ENCODE measurements at regions not wholly inside any gene's neighbourhood (a gene's known extent, or its start where the extent isn't known, plus 50 kb on each side); places are given as distances from the start of the nearest gene placed in this dataset.

DNA sequence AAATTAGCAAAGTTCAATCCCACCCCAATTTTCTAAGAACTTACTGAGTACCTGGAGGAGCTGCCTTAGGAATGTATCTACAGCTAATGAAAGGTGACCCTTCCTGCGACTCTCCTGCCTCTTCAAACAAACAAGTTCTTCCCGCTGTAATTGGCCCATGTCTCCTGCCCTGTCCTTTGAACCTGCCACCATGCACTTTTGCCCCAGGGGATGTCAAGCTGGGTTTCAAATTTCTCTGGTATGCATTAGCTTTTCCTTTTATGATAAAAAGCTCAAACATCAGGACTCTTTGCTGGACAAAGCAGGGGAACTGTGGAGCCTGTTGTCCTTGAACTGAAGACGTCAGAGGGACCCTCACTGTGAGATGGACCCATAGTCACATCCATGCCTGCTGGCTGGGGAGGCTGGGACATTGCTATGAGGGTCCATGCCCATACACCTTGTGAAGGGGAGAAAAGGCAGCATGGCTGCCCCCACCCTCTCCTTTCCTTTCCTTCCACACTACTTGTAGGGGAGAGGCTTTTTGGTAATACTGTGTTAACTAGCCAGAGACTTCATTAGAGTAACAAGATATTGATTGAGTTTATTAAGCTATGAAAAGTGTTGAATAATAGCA, 210.7 kb upstream of the COPS8 start:
- no peaks in the 10 kb centered on the region for H3K9me3 Mint-ChIP-seq (ENCODE audit: low read depth)
- ChIA-PET CTCF (interaction anchor here (1.1 kb wide), 1 partner anchor 181 kb away, joined by 5 read pairs; no protein-coding TSS in a partner anchor), POLR2A (no interaction called here)
- no peak overlapping the region for H3K4me3 Mint-ChIP-seq
- DNase-seq (no peak), ATAC-seq (no peak)
- H3K36me3 Mint-ChIP-seq (ENCODE audit: low read depth) = no peaks in the 10 kb centered on the region
- no peaks in the 10 kb centered on the region for H3K27me3 Mint-ChIP-seq
- intact Hi-C loops (cut with DNase I, micrococcal nuclease) = no loop called here
- peaks cover 5% of the 10 kb centered on the region for H3K4me1 Mint-ChIP-seq
- H3K27ac Mint-ChIP-seq = no peak overlapping the region

GRCh38 chr2:236875906-236876505, 209.7 kb upstream of the COPS8 start:
- no peak for DNase-seq
- CTCF ChIA-PET = interaction anchor here (1.1 kb wide), 1 partner anchor 180 kb away, joined by 5 read pairs; no protein-coding TSS in a partner anchor

DNA sequence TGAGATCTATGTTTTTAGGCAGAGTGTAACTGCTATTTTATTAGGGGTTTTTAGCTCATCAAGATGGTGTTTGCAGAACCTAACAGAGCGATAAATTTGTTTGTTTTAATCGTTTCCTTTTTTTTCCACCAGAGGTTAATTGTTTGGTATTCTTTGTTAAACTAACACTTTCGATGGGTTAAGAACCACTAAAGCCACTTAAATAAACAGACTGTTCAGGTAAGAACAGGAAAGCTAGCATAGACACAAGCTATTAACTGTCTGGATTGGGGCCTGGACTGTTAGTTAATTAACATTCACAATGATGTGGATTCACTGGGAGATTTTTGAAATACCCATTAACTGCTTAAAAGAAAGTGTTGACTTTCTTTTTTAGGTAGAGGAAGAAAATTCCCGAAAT, 209.0 kb upstream of the COPS8 start:
- Mint-ChIP-seq H3K4me3 (no peak overlapping the region), H3K36me3 (ENCODE audit: low read depth) (no peaks in the 10 kb centered on the region), H3K9me3 (ENCODE audit: low read depth) (no peaks in the 10 kb centered on the region), H3K27ac (no peak overlapping the region), H3K27me3 (no peaks in the 10 kb centered on the region), H3K4me1 (peaks cover 2% of the 10 kb centered on the region)
- ChIA-PET POLR2A (no interaction called here), CTCF (no interaction called here)
- ATAC-seq = no peak
- intact Hi-C loops (cut with DNase I, micrococcal nuclease) = no loop called here
- DNase-seq = no peak

More at GRCh38 chr2:236875906-236876505, 209.7 kb upstream of the COPS8 start:
- no peak overlapping the region for H3K27ac Mint-ChIP-seq
- no peaks in the 10 kb centered on the region for H3K27me3 Mint-ChIP-seq
- ATAC-seq = no peak
- intact Hi-C loops (cut with DNase I, micrococcal nuclease) = no loop called here
- H3K9me3 Mint-ChIP-seq (ENCODE audit: low read depth) = no peaks in the 10 kb centered on the region
- no peaks in the 10 kb centered on the region for H3K36me3 Mint-ChIP-seq (ENCODE audit: low read depth)
- POLR2A ChIA-PET = no interaction called here
- no peak overlapping the region for H3K4me3 Mint-ChIP-seq
- H3K4me1 Mint-ChIP-seq = peaks cover 5% of the 10 kb centered on the region

GRCh38 chr2:236877972-236878371, 207.7 kb upstream of the COPS8 start:
- intact Hi-C loops (cut with DNase I, micrococcal nuclease) = no loop called here
- Mint-ChIP-seq H3K27ac (no peak overlapping the region), H3K27me3 (no peaks in the 10 kb centered on the region), H3K4me3 (no peak overlapping the region), H3K4me1 (no peaks in the 10 kb centered on the region), H3K9me3 (ENCODE audit: low read depth) (no peaks in the 10 kb centered on the region), H3K36me3 (ENCODE audit: low read depth) (no peaks in the 10 kb centered on the region)
- DNase-seq = no peak
- ChIA-PET CTCF (no interaction called here), POLR2A (no interaction called here)
- ATAC-seq = no peak

- POLR2A ChIA-PET = no interaction called here
- intact Hi-C loops (cut with DNase I, micrococcal nuclease) = no loop called here
- Mint-ChIP-seq H3K4me1 (no peaks in the 10 kb centered on the region), H3K27ac (no peak overlapping the region), H3K9me3 (ENCODE audit: low read depth) (no peaks in the 10 kb centered on the region), H3K4me3 (no peak overlapping the region), H3K27me3 (no peaks in the 10 kb centered on the region), H3K36me3 (ENCODE audit: low read depth) (no peaks in the 10 kb centered on the region)
- ATAC-seq (no peak), DNase-seq (no peak)
- CTCF ChIA-PET = no interaction called here
Observed at GRCh38 chr2:236879416-236879963, 206.2 kb upstream of the COPS8 start.

DNA sequence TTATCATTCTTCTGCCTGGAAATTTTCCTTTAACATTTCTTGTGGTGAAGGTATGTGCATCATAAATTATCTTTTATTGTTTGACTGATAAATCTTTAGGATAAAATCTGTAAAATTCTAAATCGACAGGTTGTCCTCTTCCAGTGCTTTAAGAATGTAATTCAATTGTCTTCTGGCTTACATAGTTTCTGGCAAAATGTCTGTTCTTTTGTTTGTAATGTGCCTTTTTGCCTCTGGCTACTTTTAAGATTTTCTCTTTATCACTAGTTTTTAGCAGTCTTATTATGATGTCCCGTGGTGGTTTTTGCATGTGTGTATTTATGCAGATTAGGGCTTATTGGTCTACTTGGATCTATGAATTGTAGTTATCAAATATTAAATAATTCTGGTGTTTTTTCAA, 203.6 kb upstream of the COPS8 start:
- no peak for DNase-seq
- ChIA-PET CTCF (no interaction called here), POLR2A (no interaction called here)
- H3K36me3 Mint-ChIP-seq (ENCODE audit: low read depth) = no peaks in the 10 kb centered on the region
- H3K27me3 Mint-ChIP-seq = peaks cover 1% of the 10 kb centered on the region
- intact Hi-C loops (cut with DNase I, micrococcal nuclease) = no loop called here
- H3K9me3 Mint-ChIP-seq (ENCODE audit: low read depth) = no peaks in the 10 kb centered on the region
- no peak for ATAC-seq
- H3K4me1 Mint-ChIP-seq = no peaks in the 10 kb centered on the region
- no peak overlapping the region for H3K4me3 Mint-ChIP-seq
- no peak overlapping the region for H3K27ac Mint-ChIP-seq

DNA sequence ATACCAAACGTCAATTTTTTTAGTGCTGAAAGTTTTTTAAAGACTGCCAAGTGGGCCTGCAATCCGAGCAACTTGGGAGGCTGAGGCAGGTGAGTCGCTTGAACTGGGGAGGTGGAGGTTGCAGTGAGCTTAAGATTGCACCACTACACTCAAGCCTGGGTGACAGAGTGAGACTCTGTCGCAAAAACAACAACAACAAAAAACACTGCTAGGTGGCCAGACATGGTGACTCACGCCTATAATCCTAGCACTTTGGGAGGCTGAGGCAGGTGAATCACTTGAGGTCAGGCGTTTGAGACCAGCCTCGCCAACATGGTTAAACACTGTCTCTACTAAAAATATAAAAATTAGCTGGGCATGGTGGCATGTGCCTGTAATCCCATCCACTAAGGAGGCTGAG, 202.8 kb upstream of the COPS8 start:
- no peak for DNase-seq
- Mint-ChIP-seq H3K27ac (no peak overlapping the region), H3K27me3 (peaks cover 1% of the 10 kb centered on the region), H3K36me3 (ENCODE audit: low read depth) (no peaks in the 10 kb centered on the region), H3K9me3 (ENCODE audit: low read depth) (no peaks in the 10 kb centered on the region), H3K4me1 (no peaks in the 10 kb centered on the region), H3K4me3 (no peak overlapping the region)
- ChIA-PET CTCF (interaction anchor here (1.1 kb wide), 1 partner anchor 40 kb away, joined by 3 read pairs; no protein-coding TSS in a partner anchor), POLR2A (no interaction called here)
- ATAC-seq = no peak
- intact Hi-C loops (cut with DNase I, micrococcal nuclease) = no loop called here

GRCh38 chr2:236883819-236884218, 201.9 kb upstream of the COPS8 start:
- no peak for ATAC-seq

GRCh38 chr2:236884569-236885175, 201.0 kb upstream of the COPS8 start:
- ChIA-PET POLR2A (no interaction called here), CTCF (no interaction called here)
- H3K36me3 Mint-ChIP-seq (ENCODE audit: low read depth) = no peaks in the 10 kb centered on the region
- H3K4me1 Mint-ChIP-seq = no peaks in the 10 kb centered on the region
- ATAC-seq (no peak), DNase-seq (no peak)
- H3K9me3 Mint-ChIP-seq (ENCODE audit: low read depth) = no peaks in the 10 kb centered on the region
- no peak overlapping the region for H3K4me3 Mint-ChIP-seq
- H3K27me3 Mint-ChIP-seq = peaks cover 4% of the 10 kb centered on the region
- no peak overlapping the region for H3K27ac Mint-ChIP-seq
- intact Hi-C loops (cut with DNase I, micrococcal nuclease) = no loop called here

More at GRCh38 chr2:236883819-236884218, 201.9 kb upstream of the COPS8 start:
- Mint-ChIP-seq H3K4me1 (no peaks in the 10 kb centered on the region), H3K4me3 (no peak overlapping the region), H3K27me3 (peaks cover 4% of the 10 kb centered on the region), H3K36me3 (ENCODE audit: low read depth) (no peaks in the 10 kb centered on the region), H3K9me3 (ENCODE audit: low read depth) (no peaks in the 10 kb centered on the region), H3K27ac (no peak overlapping the region)
- POLR2A ChIA-PET = interaction anchor here (0.9 kb wide), 1 partner anchor 16 kb away, joined by 3 read pairs; no protein-coding TSS in a partner anchor
- CTCF ChIA-PET = interaction anchor here (1.1 kb wide), 1 partner anchor 39 kb away, joined by 3 read pairs; no protein-coding TSS in a partner anchor
- no peak for DNase-seq
- intact Hi-C loops (cut with DNase I, micrococcal nuclease) = no loop called here

GRCh38 chr2:236886456-236886855, 199.2 kb upstream of the COPS8 start:
- no peak overlapping the region for H3K27ac Mint-ChIP-seq
- POLR2A ChIA-PET = interaction anchor here (0.6 kb wide), 1 partner anchor 15 kb away, joined by 3 read pairs; no protein-coding TSS in a partner anchor
- DNase-seq (no peak), ATAC-seq (no peak)
- CTCF ChIA-PET = no interaction called here
- H3K9me3 Mint-ChIP-seq (ENCODE audit: low read depth) = no peaks in the 10 kb centered on the region
- no peaks in the 10 kb centered on the region for H3K4me1 Mint-ChIP-seq
- H3K4me3 Mint-ChIP-seq = no peak overlapping the region
- intact Hi-C loops (cut with DNase I, micrococcal nuclease) = no loop called here
- peaks cover 4% of the 10 kb centered on the region for H3K27me3 Mint-ChIP-seq
- H3K36me3 Mint-ChIP-seq (ENCODE audit: low read depth) = no peaks in the 10 kb centered on the region

DNA sequence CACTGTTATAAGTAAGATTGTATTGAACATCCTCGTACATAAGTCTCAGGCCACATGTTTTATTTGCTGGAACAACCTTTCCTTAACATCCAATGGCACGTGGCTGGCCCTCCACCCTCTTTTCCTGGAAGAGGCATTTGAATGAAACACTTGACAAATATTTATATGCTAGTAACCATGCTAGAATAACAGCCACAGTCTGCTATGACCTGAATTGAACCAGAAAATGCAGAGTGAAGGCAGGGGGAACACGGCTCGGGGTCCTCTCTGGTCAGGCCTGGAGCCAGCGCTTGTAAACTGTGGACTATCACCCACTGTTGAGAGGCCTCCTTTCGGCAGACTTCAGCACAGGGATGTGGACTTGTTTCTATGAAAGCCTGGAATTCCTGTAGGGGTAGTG, 198.2 kb upstream of the COPS8 start:
- ATAC-seq = no peak
- intact Hi-C loops (cut with DNase I, micrococcal nuclease) = no loop called here
- ChIA-PET POLR2A (no interaction called here), CTCF (no interaction called here)
- H3K9me3 Mint-ChIP-seq (ENCODE audit: low read depth) = no peaks in the 10 kb centered on the region
- no peak overlapping the region for H3K27ac Mint-ChIP-seq
- no peaks in the 10 kb centered on the region for H3K4me1 Mint-ChIP-seq
- no peak overlapping the region for H3K4me3 Mint-ChIP-seq
- H3K27me3 Mint-ChIP-seq = peaks cover 4% of the 10 kb centered on the region
- H3K36me3 Mint-ChIP-seq (ENCODE audit: low read depth) = no peaks in the 10 kb centered on the region
- no peak for DNase-seq

All from activated CD4-positive, alpha-beta T cell treated with anti-CD3 and anti-CD28 coated beads for 36 hours (primary cell).